H1 (cell line): ENCODE measurements at regions not wholly inside any gene's neighbourhood (a gene's known extent, or its start where the extent isn't known, plus 50 kb on each side); places are given as distances from the start of the nearest gene placed in this dataset.

Experiments
- CTCF ChIA-PET: fragments of 300-600 bp; sonication (Branson Sonifier 250); formaldehyde crosslinking; loops from one replicate; lab custom pipeline; 2021; ENCODE audit not compliant: partially characterized antibody; lab: Charles Lee
- POLR2A ChIA-PET: fragments of 300-600 bp; sonication (Branson Sonifier 250); formaldehyde crosslinking; loops from one replicate; lab custom pipeline; 2021; ENCODE audit warnings: inconsistent platforms; ENCODE audit not compliant: partially characterized antibody; lab: Charles Lee
- DNase-seq, 2 experiments: peaks; one replicate each; pipeline versions ENCODE4 v3.0.0 to v3.0.0-alpha.2; 2010 to 2022; ENCODE audit warnings: low spot score in 2 of 2, low read depth in 1 of 2, mixed read lengths in 1 of 2
- FAIRE-seq: peaks from 2 replicates; lab custom pipeline; 2011; peaks lifted over from hg19 to GRCh38; lab: Jason Lieb, UNC
- H2AFZ ChIP-seq: 2 replicates; pipeline ENCODE4 v1.8.1; 2012; ENCODE audit warnings: low read length, inconsistent platforms
- H2AK5ac ChIP-seq: 2 replicates; pipeline ENCODE4 v1.6.1; 2013; ENCODE audit warnings: low read depth, low read length
- H2BK120ac ChIP-seq: replicated peaks from 2 replicates; pipeline ENCODE3; 2013; ENCODE audit warnings: low read depth, low read length, inconsistent platforms
- H2BK12ac ChIP-seq: 2 replicates; pipeline ENCODE4 v1.6.1; 2013; ENCODE audit warnings: low read depth, low read length
- H2BK15ac ChIP-seq: 2 replicates; pipeline ENCODE4 v1.6.1; 2013; ENCODE audit warnings: low read length
- H2BK20ac ChIP-seq: 2 replicates; pipeline ENCODE4 v1.6.1; 2013; ENCODE audit warnings: low read length
- H2BK5ac ChIP-seq: 2 replicates; pipeline ENCODE4 v1.6.1; 2013; ENCODE audit warnings: low read depth, low read length
- H3K14ac ChIP-seq: 2 replicates; pipeline ENCODE4 v1.6.1; 2013; ENCODE audit warnings: inconsistent platforms; ENCODE audit not compliant: insufficient read length
- H3K18ac ChIP-seq: 2 replicates; pipeline ENCODE4 v1.6.1; 2013; ENCODE audit warnings: low read length; ENCODE audit errors: extremely low read depth
- H3K23ac ChIP-seq: 2 replicates; pipeline ENCODE4 v1.6.1; 2013; ENCODE audit warnings: inconsistent platforms; ENCODE audit not compliant: insufficient read length
- H3K23me2 ChIP-seq: 2 replicates; pipeline ENCODE4 v1.6.1; 2013; ENCODE audit warnings: low read depth, low read length
- H3K27ac ChIP-seq: 2 replicates; pipeline ENCODE4 v1.6.1; 2011; ENCODE audit warnings: low read depth, low read length, inconsistent platforms
- H3K27me3 ChIP-seq, 4 experiments: replicated peaks in 1 of 4; 1 replicate in 1 of 4; 2 replicates in 3 of 4; pipeline versions ENCODE4 v1.6.1 to v1.8.1; 2011 to 2013; ENCODE audit warnings: low read length in 3 of 4, mild to moderate bottlenecking in 3 of 4, inconsistent platforms in 2 of 4, mixed read lengths in 2 of 4, moderate library complexity in 1 of 4; ENCODE audit not compliant: control insufficient read depth in 3 of 4, insufficient read depth in 3 of 4; ENCODE audit errors: extremely low read depth in 1 of 4
- H3K36me3 ChIP-seq, 4 experiments: 2 replicates each; pipeline versions ENCODE4 v1.6.1 to v1.8.1; 2011 to 2013; ENCODE audit warnings: mild to moderate bottlenecking in 4 of 4, low read length in 3 of 4, moderate library complexity in 2 of 4, control low read depth in 1 of 4, inconsistent platforms in 1 of 4; ENCODE audit not compliant: insufficient read depth in 4 of 4, control insufficient read depth in 2 of 4
- H3K4ac ChIP-seq: replicated peaks from 2 replicates; pipeline ENCODE3; 2013; ENCODE audit warnings: low read length, low read depth, mixed read lengths, inconsistent platforms; ENCODE audit not compliant: insufficient read length
- H3K4me1 ChIP-seq, 4 experiments: replicated peaks in 1 of 4; 1 replicate in 1 of 4; 2 replicates in 3 of 4; pipeline versions ENCODE4 v1.6.1 to v1.8.1; 2011 to 2013; ENCODE audit warnings: low read length in 3 of 4, inconsistent platforms in 2 of 4, mixed read lengths in 1 of 4; ENCODE audit not compliant: insufficient read depth in 4 of 4, control insufficient read depth in 3 of 4
- H3K4me2 ChIP-seq, 2 experiments: 2 replicates each; pipeline versions ENCODE4 v1.6.1 to v1.8.1; 2011 to 2013; ENCODE audit warnings: low read depth in 2 of 2, low read length in 2 of 2, control low read depth in 1 of 2, inconsistent platforms in 1 of 2, mild to moderate bottlenecking in 1 of 2; ENCODE audit not compliant: insufficient read depth in 1 of 2
- H3K4me3 ChIP-seq, 4 experiments: fragments of 200-600, 300-600 bp in 1 of 4; sonication (generic), shearing (Covaris generic), sonication (Bioruptor Twin) in 1 of 4; 2 replicates each; pipeline versions ENCODE4 v1.5.1 to v1.8.1; 2011 to 2016; ENCODE audit warnings: low read length in 4 of 4, low read depth in 3 of 4, control low read depth in 2 of 4, inconsistent platforms in 2 of 4, mild to moderate bottlenecking in 2 of 4, mixed read lengths in 1 of 4, moderate library complexity in 1 of 4; ENCODE audit not compliant: insufficient read depth in 2 of 4; ENCODE audit errors: extremely low read depth in 1 of 4
- H3K56ac ChIP-seq: replicated peaks from 2 replicates; pipeline ENCODE3; 2013; ENCODE audit warnings: low read depth, mild to moderate bottlenecking, mixed read lengths, low read length, inconsistent platforms; ENCODE audit not compliant: insufficient read length
- H3K79me1 ChIP-seq: 2 replicates; pipeline ENCODE4 v1.6.1; 2013; ENCODE audit warnings: low read depth, low read length, control low read depth
- H3K79me2 ChIP-seq, 2 experiments: 2 replicates each; pipeline versions ENCODE4 v1.6.1 to v1.8.1; 2012 to 2013; ENCODE audit warnings: low read length in 2 of 2, mild to moderate bottlenecking in 2 of 2, inconsistent platforms in 1 of 2; ENCODE audit not compliant: insufficient read depth in 2 of 2, control insufficient read depth in 1 of 2
- H3K9ac ChIP-seq, 4 experiments: replicated peaks in 1 of 4; 1 replicate in 1 of 4; 2 replicates in 3 of 4; pipeline versions ENCODE4 v1.6.1 to v1.8.1; 2011 to 2013; ENCODE audit warnings: low read depth in 3 of 4, low read length in 3 of 4, control low read depth in 2 of 4, mild to moderate bottlenecking in 2 of 4, moderate library complexity in 2 of 4, inconsistent platforms in 1 of 4; ENCODE audit errors: extremely low read depth in 1 of 4
- H3K9me3 ChIP-seq, 2 experiments: 2 replicates each; pipeline versions ENCODE4 v1.6.1 to v1.8.1; 2012 to 2013; ENCODE audit warnings: mild to moderate bottlenecking in 2 of 2, moderate library complexity in 2 of 2, control low read depth in 1 of 2, inconsistent platforms in 1 of 2, low read depth in 1 of 2, low read length in 1 of 2, mixed read lengths in 1 of 2; ENCODE audit not compliant: insufficient read depth in 2 of 2
- H4K20me1 ChIP-seq, 2 experiments: replicated peaks in 1 of 2; 2 replicates each; pipeline versions ENCODE3 to v1.8.1; 2011 to 2013; ENCODE audit warnings: inconsistent platforms in 2 of 2, low read length in 2 of 2, mild to moderate bottlenecking in 1 of 2; ENCODE audit not compliant: insufficient read depth in 2 of 2, control insufficient read depth in 1 of 2
- H4K5ac ChIP-seq: 2 replicates; pipeline ENCODE4 v1.6.1; 2013; ENCODE audit warnings: low read length, low read depth, mixed read lengths, inconsistent platforms; ENCODE audit not compliant: insufficient read length
- H4K8ac ChIP-seq: 2 replicates; pipeline ENCODE4 v1.8.0; 2013; ENCODE audit warnings: mild to moderate bottlenecking, moderate library complexity, low read length, inconsistent platforms; ENCODE audit not compliant: insufficient read depth; ENCODE audit errors: extremely low read depth
- H4K91ac ChIP-seq: replicated peaks from 2 replicates; pipeline ENCODE3; 2013; ENCODE audit warnings: low read length, mixed read lengths, inconsistent platforms; ENCODE audit not compliant: insufficient read length
- CHD1 ChIP-seq: IDR thresholded peaks from 2 replicates; pipeline ENCODE4 v1.6.1; 2012; ENCODE audit warnings: low read depth, low read length, improper control_type of control experiment
- GABPA ChIP-seq: IDR thresholded peaks from 2 replicates; pipeline ENCODE4 v1.6.1; 2011; ENCODE audit warnings: mild to moderate bottlenecking, low read length, moderate library complexity, borderline replicate concordance; ENCODE audit not compliant: insufficient read depth
- NANOG ChIP-seq: IDR thresholded peaks from 2 replicates; pipeline ENCODE4 v1.6.1; 2011; ENCODE audit warnings: low read length, low read depth, mild to moderate bottlenecking, inconsistent platforms; ENCODE audit not compliant: insufficient read depth, poor library complexity, severe bottlenecking
- SP4 ChIP-seq: IDR thresholded peaks from 2 replicates; pipeline ENCODE4 v1.6.1; 2012; ENCODE audit warnings: low read length, inconsistent platforms
- TAF7 ChIP-seq: optimal IDR thresholded peaks from 2 replicates; pipeline ENCODE3; 2011; ENCODE audit warnings: low read depth, mild to moderate bottlenecking, inconsistent platforms, low read length, moderate library complexity, borderline replicate concordance

DNA sequence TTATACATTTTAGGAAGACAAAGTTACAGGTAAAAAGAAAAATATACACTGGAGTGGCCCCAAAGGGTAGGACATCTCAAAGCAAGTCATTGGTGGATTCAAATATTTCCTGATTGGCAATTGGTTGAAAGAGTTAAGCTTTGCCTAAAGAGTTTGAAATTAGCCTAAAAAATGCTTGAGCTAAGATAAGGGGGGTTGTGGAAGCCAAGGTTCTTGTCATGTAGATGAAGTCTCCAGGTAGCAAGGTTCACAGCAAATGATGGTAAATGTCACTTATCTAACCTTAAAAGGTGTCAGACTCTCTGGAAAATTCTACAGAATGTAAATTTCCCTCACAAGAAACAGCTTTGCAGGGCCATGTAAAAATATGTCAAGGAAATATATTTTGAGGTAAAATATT, 596.7 kb downstream of the FAT4 start:
- Histone ChIP-seq H4K91ac (no peak overlapping the region), H4K8ac (no peak overlapping the region), H3K27me3 (no peaks in the 10 kb centered on the region), H3K36me3 (no peaks in the 10 kb centered on the region), H2BK120ac (no peak overlapping the region), H3K56ac (no peak overlapping the region), H3K79me2 (no peaks in the 10 kb centered on the region), H2AFZ (no peak overlapping the region), H3K27ac (0 out of 2 replicates have a peak overlapping the region, but pooled peaks have one; percentile 11), H3K23ac (no peak overlapping the region), H3K4me3 (no peak overlapping the region), H2BK20ac (no peak overlapping the region), H3K9me3 (peaks cover 4 to 5% of the 10 kb centered on the region in 2 experiments; a peak in 2 of 4 replicates), H2AK5ac (no peak overlapping the region), H3K4ac (no peak overlapping the region), H2BK15ac (no peak overlapping the region), H2BK12ac (no peak overlapping the region), H4K5ac (no peak overlapping the region), H3K79me1 (no peaks in the 10 kb centered on the region), H3K4me1 (peaks cover 0 to 2% (median 0%) of the 10 kb centered on the region in 4 experiments; a peak in 1 of 7 replicates), H3K23me2 (no peaks in the 10 kb centered on the region), H3K4me2 (no peak overlapping the region), H3K14ac (no peak overlapping the region), H4K20me1 (no peaks in the 10 kb centered on the region), H3K9ac (no peak overlapping the region), H2BK5ac (no peak overlapping the region; the same call in 1 of the 2 replicates), H3K18ac (no peak overlapping the region)
- no peak for DNase-seq
- no peak for TF ChIP-seq CHD1
- no peak for TF ChIP-seq SP4
- no peak for TF ChIP-seq TAF7
- no peak for TF ChIP-seq GABPA
- TF ChIP-seq NANOG: no peak
- peak; percentile 50 for FAIRE-seq
- ChIA-PET CTCF (interaction anchor here (1.5 kb wide), 1 partner anchor 21 kb away, joined by 5 read pairs; no protein-coding TSS in a partner anchor), POLR2A (interaction anchor here (0.6 kb wide), 1 partner anchor 1871 kb away, joined by 3 read pairs; no protein-coding TSS in a partner anchor)
